Smooth muscle cell (in vitro differentiated cells): ENCODE measurements at regions not wholly inside any gene's neighbourhood (a gene's known extent, or its start where the extent isn't known, plus 50 kb on each side); places are given as distances from the start of the nearest gene placed in this dataset.

Experiments used
- DNase-seq: peaks from one replicate; lab custom pipeline; 2025; ENCODE audit not compliant: unreplicated experiment; lab: John Stamatoyannopoulos, UW
- H2AFZ ChIP-seq: fragments of 200-600 bp; sonication (generic); 2 replicates; pipeline ENCODE4 v1.6.0; 2016; ENCODE audit warnings: antibody characterized with exemption, low read depth, mild to moderate bottlenecking
- H3F3A ChIP-seq: fragments of 200-600 bp; sonication (generic); 2 replicates; pipeline ENCODE4 v1.6.0; 2017; ENCODE audit warnings: antibody characterized with exemption, low read depth
- H3K27ac ChIP-seq: fragments of 200-600 bp; sonication (generic); 2 replicates; pipeline ENCODE4 v1.5.1; 2016; ENCODE audit warnings: low read depth, mild to moderate bottlenecking
- H3K27me3 ChIP-seq: fragments of 200-600 bp; sonication (generic); 2 replicates; pipeline ENCODE4 v1.6.1; 2016; ENCODE audit warnings: low read depth, mild to moderate bottlenecking
- H3K36me3 ChIP-seq: fragments of 200-600 bp; sonication (generic); 2 replicates; pipeline ENCODE4 v1.5.1; 2016; ENCODE audit warnings: low read depth
- H3K4me1 ChIP-seq: fragments of 200-600 bp; sonication (generic); 2 replicates; pipeline ENCODE4 v1.5.1; 2016; ENCODE audit warnings: low read depth
- H3K4me2 ChIP-seq: fragments of 200-600 bp; sonication (generic); 2 replicates; pipeline ENCODE4 v1.6.0; 2016; ENCODE audit warnings: mild to moderate bottlenecking
- H3K4me3 ChIP-seq: fragments of 200-600 bp; sonication (generic); 2 replicates; pipeline ENCODE4 v1.5.1; 2016; ENCODE audit warnings: mild to moderate bottlenecking
- H3K79me2 ChIP-seq: fragments of 200-600 bp; sonication (generic); 2 replicates; pipeline ENCODE4 v1.6.0; 2016; ENCODE audit warnings: low read depth, mild to moderate bottlenecking
- H3K9ac ChIP-seq: fragments of 200-600 bp; sonication (generic); 2 replicates; pipeline ENCODE4 v1.6.0; 2016; ENCODE audit warnings: low read depth
- H3K9me3 ChIP-seq: fragments of 200-600 bp; sonication (generic); replicated peaks from 2 replicates; pipeline ENCODE4 v1.5.1; 2016; ENCODE audit warnings: low read depth
- H4K20me1 ChIP-seq: fragments of 200-600 bp; sonication (generic); 2 replicates; pipeline ENCODE4 v1.6.0; 2016; ENCODE audit warnings: low read depth
- CTCF ChIP-seq: fragments of 200-600 bp; sonication (generic); IDR thresholded peaks from 2 replicates; pipeline ENCODE4 v1.5.1; 2017; ENCODE audit warnings: borderline replicate concordance, mild to moderate bottlenecking, antibody characterized with exemption; ENCODE audit not compliant: insufficient read depth, poor library complexity, severe bottlenecking
- WGBS: methylation state at CpG from one replicate; pipeline ENCODE4 v1.1.7; 2016; ENCODE audit warnings: low lambda C conversion rate; 5-methylcytosine and 5-hydroxymethylcytosine counted together

- no peaks in the 10 kb centered on the region for H3K9me3 ChIP-seq
- peak overlapping the region; percentile 93 for H3K27ac ChIP-seq
- H3K79me2 ChIP-seq, result no peaks in the 10 kb centered on the region
- H3K27me3 ChIP-seq, result no peaks in the 10 kb centered on the region
- H4K20me1 ChIP-seq, result no peaks in the 10 kb centered on the region
- H3K4me3 ChIP-seq, result no peak overlapping the region
- no peak for DNase-seq
- WGBS, result 51% methylated on average over 10 of the region's 10 CpGs
- H3K9ac ChIP-seq, result peak overlapping the region; percentile 59
- H3K4me2 ChIP-seq, result peak overlapping the region; percentile 56
- H3F3A ChIP-seq, result peaks cover 8% of the 10 kb centered on the region
- no peaks in the 10 kb centered on the region for H3K36me3 ChIP-seq
- H3K4me1 ChIP-seq, result peaks cover 10% of the 10 kb centered on the region
- no peak overlapping the region for H2AFZ ChIP-seq
- no peak for TF ChIP-seq CTCF
Observed at GRCh38 chr4:28436191-28437080, 1575.8 kb downstream of the STIM2 start.

GRCh38 chr4:28443371-28443770, 1582.7 kb downstream of the STIM2 start:
- Histone ChIP-seq H3K4me1 (no peaks in the 10 kb centered on the region), H3K36me3 (no peaks in the 10 kb centered on the region), H3K4me3 (no peak overlapping the region), H3F3A (no peaks in the 10 kb centered on the region), H3K9ac (no peak overlapping the region), H3K27ac (no peak overlapping the region), H3K4me2 (no peak overlapping the region), H3K27me3 (no peaks in the 10 kb centered on the region), H4K20me1 (no peaks in the 10 kb centered on the region), H2AFZ (no peak overlapping the region), H3K79me2 (no peaks in the 10 kb centered on the region), H3K9me3 (no peaks in the 10 kb centered on the region)
- DNase-seq, result no peak
- TF ChIP-seq CTCF, result no peak
- WGBS, result 97% methylated on average over 3 of the region's 3 CpGs

GRCh38 chr4:28443801-28444412, 1583.3 kb downstream of the STIM2 start:
- no peak overlapping the region for H3K9ac ChIP-seq
- no peaks in the 10 kb centered on the region for H3K9me3 ChIP-seq
- no peak overlapping the region for H3K4me2 ChIP-seq
- H3K36me3 ChIP-seq, result no peaks in the 10 kb centered on the region
- no peak overlapping the region for H3K4me3 ChIP-seq
- H3K27me3 ChIP-seq, result no peaks in the 10 kb centered on the region
- no peak for DNase-seq
- H2AFZ ChIP-seq, result no peak overlapping the region
- H3K79me2 ChIP-seq, result no peaks in the 10 kb centered on the region
- 68% methylated on average over 7 of the region's 7 CpGs for WGBS
- no peaks in the 10 kb centered on the region for H3K4me1 ChIP-seq
- TF ChIP-seq CTCF, result no peak
- H4K20me1 ChIP-seq, result no peaks in the 10 kb centered on the region
- H3F3A ChIP-seq, result no peaks in the 10 kb centered on the region
- H3K27ac ChIP-seq, result no peak overlapping the region
